GM12873 (cell line): ENCODE measurements at regions not wholly inside any gene's neighbourhood (a gene's known extent, or its start where the extent isn't known, plus 50 kb on each side); places are given as distances from the start of the nearest gene placed in this dataset.

ENCODE experiments used
- TF ChIP-seq, protein P1 (sequence below): IDR thresholded peaks from 2 replicates; pipeline ENCODE4 v1.5.1; 2012; ENCODE audit warnings: low read depth, mild to moderate bottlenecking, moderate library complexity, low read length, control low read depth; ENCODE audit not compliant: insufficient read depth; ENCODE audit errors: missing control alignments

DNA sequence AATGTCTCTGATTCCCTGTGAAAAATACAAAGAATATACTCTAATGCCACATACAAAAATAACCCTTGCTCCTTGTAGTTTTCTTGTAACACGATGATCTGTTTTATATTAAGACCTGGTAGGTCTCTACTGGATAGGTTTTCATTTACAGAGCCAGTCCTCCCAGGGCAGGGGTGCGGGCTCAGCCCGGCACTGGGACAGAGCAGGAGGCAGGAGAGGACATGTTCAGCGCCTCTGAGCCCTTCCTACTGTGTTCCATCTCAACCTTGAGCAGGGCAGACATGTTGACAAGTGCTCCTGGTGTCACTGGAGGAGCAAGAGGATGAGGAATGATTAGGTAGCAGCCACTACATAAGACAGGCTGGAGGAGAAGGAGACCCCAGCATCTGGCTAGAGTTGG lies 335.5 kb downstream of the INSIG2 start:
- TF ChIP-seq, protein P1, sequence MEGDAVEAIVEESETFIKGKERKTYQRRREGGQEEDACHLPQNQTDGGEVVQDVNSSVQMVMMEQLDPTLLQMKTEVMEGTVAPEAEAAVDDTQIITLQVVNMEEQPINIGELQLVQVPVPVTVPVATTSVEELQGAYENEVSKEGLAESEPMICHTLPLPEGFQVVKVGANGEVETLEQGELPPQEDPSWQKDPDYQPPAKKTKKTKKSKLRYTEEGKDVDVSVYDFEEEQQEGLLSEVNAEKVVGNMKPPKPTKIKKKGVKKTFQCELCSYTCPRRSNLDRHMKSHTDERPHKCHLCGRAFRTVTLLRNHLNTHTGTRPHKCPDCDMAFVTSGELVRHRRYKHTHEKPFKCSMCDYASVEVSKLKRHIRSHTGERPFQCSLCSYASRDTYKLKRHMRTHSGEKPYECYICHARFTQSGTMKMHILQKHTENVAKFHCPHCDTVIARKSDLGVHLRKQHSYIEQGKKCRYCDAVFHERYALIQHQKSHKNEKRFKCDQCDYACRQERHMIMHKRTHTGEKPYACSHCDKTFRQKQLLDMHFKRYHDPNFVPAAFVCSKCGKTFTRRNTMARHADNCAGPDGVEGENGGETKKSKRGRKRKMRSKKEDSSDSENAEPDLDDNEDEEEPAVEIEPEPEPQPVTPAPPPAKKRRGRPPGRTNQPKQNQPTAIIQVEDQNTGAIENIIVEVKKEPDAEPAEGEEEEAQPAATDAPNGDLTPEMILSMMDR, result no peak

- TF ChIP-seq, protein P1, result no peak
Measured at GRCh38 chr2:118421648-118422047, 333.4 kb downstream of the INSIG2 start.

GRCh38 chr2:118417406-118418120 lies 329.3 kb downstream of the INSIG2 start:
- TF ChIP-seq, protein P1, result no peak

DNA sequence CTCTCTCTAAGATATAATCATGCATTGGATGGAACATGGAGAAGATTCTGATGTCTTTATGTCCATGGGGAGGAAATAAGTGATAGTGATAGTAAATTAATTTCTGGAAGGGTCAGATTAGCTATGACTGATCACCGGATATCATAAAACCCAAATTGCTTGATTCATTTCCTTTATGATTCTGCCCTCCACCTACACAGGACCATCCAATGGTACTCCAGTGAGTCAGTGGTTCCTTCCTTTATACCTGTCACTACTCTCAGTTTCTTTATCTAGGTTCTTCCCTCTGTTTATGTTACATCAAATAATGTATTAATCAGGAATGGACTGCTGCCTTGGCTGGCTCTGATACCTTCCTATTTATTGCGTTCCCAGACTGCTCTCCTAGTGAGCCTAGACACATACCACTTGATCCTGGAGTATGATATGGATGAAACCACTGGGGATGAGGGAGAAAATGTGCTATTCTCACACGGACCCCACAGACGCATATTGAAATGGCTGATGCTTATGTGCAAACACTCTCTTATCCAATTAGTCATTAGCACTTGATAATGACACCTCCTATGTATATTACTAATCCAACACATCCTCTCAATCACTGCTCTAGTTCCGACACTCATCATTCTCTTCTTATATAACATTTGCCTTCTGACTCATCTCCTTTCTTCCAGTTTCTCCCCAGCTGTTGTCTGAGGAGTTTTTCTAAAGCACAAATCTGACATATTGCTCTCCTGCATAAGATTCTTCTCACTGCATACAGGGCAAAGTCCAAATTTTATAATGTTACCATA lies 315.6 kb downstream of the INSIG2 start:
- TF ChIP-seq, protein P1, result no peak

- TF ChIP-seq, protein P1, result no peak
Measured at GRCh38 chr2:118388771-118389170, 300.5 kb downstream of the INSIG2 start.

DNA sequence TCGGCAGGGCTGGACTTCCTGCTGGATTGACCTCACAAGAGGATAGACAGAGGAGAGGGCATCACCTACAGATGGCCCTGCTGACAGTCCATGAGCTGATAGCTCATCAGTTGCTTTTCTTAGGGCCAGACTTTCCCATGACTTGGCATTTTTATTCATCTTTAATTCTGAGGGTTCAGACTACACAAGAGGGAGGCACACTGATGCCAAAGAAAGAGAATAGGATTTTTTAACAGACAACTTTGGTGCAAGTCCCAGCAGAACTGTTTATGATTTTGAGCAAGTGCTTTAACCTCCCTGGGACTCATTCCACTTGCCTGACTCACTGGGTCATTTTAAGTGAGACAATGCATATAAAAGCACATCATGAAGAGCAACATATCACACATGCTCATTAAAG lies 299.2 kb downstream of the INSIG2 start:
- TF ChIP-seq, protein P1, result no peak

DNA sequence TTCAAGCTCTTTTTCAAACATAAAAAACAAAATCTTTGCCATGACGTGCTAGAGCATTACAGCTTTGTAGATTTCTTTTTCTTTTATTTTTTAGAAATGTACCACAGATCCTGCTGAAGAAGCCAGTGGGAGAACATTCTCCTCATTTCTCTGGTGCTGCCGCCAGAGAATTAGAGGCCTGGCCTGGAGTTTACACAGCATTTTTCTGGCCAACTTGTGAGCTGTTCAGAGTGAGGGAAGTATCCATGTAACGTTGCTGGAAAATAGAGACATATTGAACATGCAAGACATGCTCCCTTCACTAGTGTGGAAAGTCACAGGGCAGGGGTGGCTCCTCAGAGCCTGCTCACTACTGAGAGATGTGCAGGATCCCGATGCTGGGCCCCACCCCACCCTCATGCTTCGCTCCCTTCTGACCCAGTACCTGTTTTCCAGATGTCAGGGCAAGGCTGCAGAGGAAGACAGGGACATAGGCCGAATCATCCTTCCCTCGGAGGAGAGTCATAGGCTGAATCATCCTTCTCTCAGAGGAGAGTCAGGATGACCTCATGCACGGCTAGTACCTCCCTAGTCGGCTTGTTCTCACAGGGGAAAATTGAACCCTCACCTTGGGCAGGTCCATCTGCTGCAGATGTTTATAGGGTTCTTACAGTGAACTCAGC lies 298.5 kb downstream of the INSIG2 start:
- TF ChIP-seq, protein P1, result no peak
